ENCODE measurements at regions not wholly inside any gene's neighbourhood (a gene's known extent, or its start where the extent isn't known, plus 50 kb on each side); places are given as distances from the start of the nearest gene placed in this dataset.

GRCh38 chr4:156710365-156711192 lies 261.0 kb downstream of the PDGFC start:
- CTCF ChIA-PET: no interaction called here

GRCh38 chr4:156705311-156705710 lies 266.3 kb downstream of the PDGFC start:
- H3K4me3 Mint-ChIP-seq: no peak overlapping the region
- CTCF ChIA-PET: no interaction called here
- DNase-seq: no peak
- H3K27me3 ChIP-seq (ENCODE audit: insufficient read depth, low read length, poor library complexity, severe bottlenecking): no peaks in the 10 kb centered on the region
- no peaks in the 10 kb centered on the region for H3K4me1 Mint-ChIP-seq
- peaks cover 0 to 11% (median 2%) of the 10 kb centered on the region in 5 donors for H3K9me3 Mint-ChIP-seq
- POLR2A ChIA-PET: no interaction called here
- H3K27ac ChIP-seq (ENCODE audit: low read depth, low read length): no peak overlapping the region
- no peak overlapping the region for H3K4me3 ChIP-seq (ENCODE audit: low read length)
- no peaks in the 10 kb centered on the region for H3K27me3 Mint-ChIP-seq
- no peaks in the 10 kb centered on the region for H3K4me1 ChIP-seq (ENCODE audit: insufficient read depth, low read length)
- no peaks in the 10 kb centered on the region for H3K9me3 ChIP-seq (ENCODE audit: low read length)
- H3K27ac Mint-ChIP-seq: no peak overlapping the region
- H3K36me3 Mint-ChIP-seq: no peaks in the 10 kb centered on the region
- no peaks in the 10 kb centered on the region for H3K36me3 ChIP-seq (ENCODE audit: insufficient read depth, low read length)

More at GRCh38 chr4:156710365-156711192, 261.0 kb downstream of the PDGFC start:
- no peaks in the 10 kb centered on the region for H3K9me3 ChIP-seq (ENCODE audit: low read length)
- Mint-ChIP-seq H3K27ac (no peak overlapping the region), H3K4me3 (no peak overlapping the region), H3K9me3 (peaks cover 0 to 12% (median 7%) of the 10 kb centered on the region in 5 donors), H3K36me3 (no peaks in the 10 kb centered on the region), H3K27me3 (no peaks in the 10 kb centered on the region), H3K4me1 (no peaks in the 10 kb centered on the region)
- no peaks in the 10 kb centered on the region for H3K36me3 ChIP-seq (ENCODE audit: insufficient read depth, low read length)
- H3K4me3 ChIP-seq (ENCODE audit: low read length): no peak overlapping the region
- no peaks in the 10 kb centered on the region for H3K4me1 ChIP-seq (ENCODE audit: insufficient read depth, low read length)
- POLR2A ChIA-PET: no interaction called here
- H3K27ac ChIP-seq (ENCODE audit: low read depth, low read length): no peak overlapping the region
- DNase-seq: no peak
- no peaks in the 10 kb centered on the region for H3K27me3 ChIP-seq (ENCODE audit: insufficient read depth, low read length, poor library complexity, severe bottlenecking)

- Histone ChIP-seq H3K27ac (ENCODE audit: low read depth, low read length) (no peak overlapping the region), H3K9me3 (ENCODE audit: low read length) (no peaks in the 10 kb centered on the region), H3K36me3 (ENCODE audit: insufficient read depth, low read length) (no peaks in the 10 kb centered on the region), H3K4me3 (ENCODE audit: low read length) (no peak overlapping the region), H3K4me1 (ENCODE audit: insufficient read depth, low read length) (no peaks in the 10 kb centered on the region), H3K27me3 (ENCODE audit: insufficient read depth, low read length, poor library complexity, severe bottlenecking) (no peaks in the 10 kb centered on the region)
- no peak for DNase-seq
- no peaks in the 10 kb centered on the region for H3K36me3 Mint-ChIP-seq
- no peak overlapping the region for H3K4me3 Mint-ChIP-seq
- H3K4me1 Mint-ChIP-seq: no peaks in the 10 kb centered on the region
- H3K27me3 Mint-ChIP-seq: no peaks in the 10 kb centered on the region
- POLR2A ChIA-PET: no interaction called here
- H3K27ac Mint-ChIP-seq: no peak overlapping the region
- peaks cover 0 to 13% (median 2%) of the 10 kb centered on the region in 5 donors for H3K9me3 Mint-ChIP-seq
- CTCF ChIA-PET: no interaction called here
Measured at GRCh38 chr4:156695163-156695562, 276.4 kb downstream of the PDGFC start.

GRCh38 chr4:156694413-156694812 lies 277.2 kb downstream of the PDGFC start:
- H3K9me3 ChIP-seq (ENCODE audit: low read length): no peaks in the 10 kb centered on the region
- Mint-ChIP-seq H3K9me3 (peaks cover 0 to 16% (median 2%) of the 10 kb centered on the region in 5 donors), H3K4me1 (no peaks in the 10 kb centered on the region), H3K36me3 (no peaks in the 10 kb centered on the region), H3K4me3 (no peak overlapping the region), H3K27me3 (no peaks in the 10 kb centered on the region), H3K27ac (no peak overlapping the region)
- ChIA-PET CTCF (no interaction called here), POLR2A (no interaction called here)
- H3K4me3 ChIP-seq (ENCODE audit: low read length): no peak overlapping the region
- no peaks in the 10 kb centered on the region for H3K36me3 ChIP-seq (ENCODE audit: insufficient read depth, low read length)
- H3K4me1 ChIP-seq (ENCODE audit: insufficient read depth, low read length): no peaks in the 10 kb centered on the region
- H3K27me3 ChIP-seq (ENCODE audit: insufficient read depth, low read length, poor library complexity, severe bottlenecking): no peaks in the 10 kb centered on the region
- DNase-seq: no peak
- no peak overlapping the region for H3K27ac ChIP-seq (ENCODE audit: low read depth, low read length)

GRCh38 chr4:156693557-156693956 lies 278.0 kb downstream of the PDGFC start:
- CTCF ChIA-PET: no interaction called here
- Mint-ChIP-seq H3K4me3 (no peak overlapping the region), H3K36me3 (no peaks in the 10 kb centered on the region)

GRCh38 chr4:156692016-156692415 lies 279.6 kb downstream of the PDGFC start:
- Mint-ChIP-seq H3K4me1 (no peaks in the 10 kb centered on the region), H3K36me3 (no peaks in the 10 kb centered on the region), H3K9me3 (peaks cover 0 to 19% (median 2%) of the 10 kb centered on the region in 5 donors), H3K4me3 (no peak overlapping the region), H3K27me3 (no peaks in the 10 kb centered on the region), H3K27ac (no peak overlapping the region)
- Histone ChIP-seq H3K4me1 (ENCODE audit: insufficient read depth, low read length) (no peaks in the 10 kb centered on the region), H3K27me3 (ENCODE audit: insufficient read depth, low read length, poor library complexity, severe bottlenecking) (no peaks in the 10 kb centered on the region), H3K36me3 (ENCODE audit: insufficient read depth, low read length) (no peaks in the 10 kb centered on the region), H3K9me3 (ENCODE audit: low read length) (no peaks in the 10 kb centered on the region), H3K27ac (ENCODE audit: low read depth, low read length) (no peak overlapping the region), H3K4me3 (ENCODE audit: low read length) (no peak overlapping the region)
- ChIA-PET CTCF (no interaction called here), POLR2A (no interaction called here)
- no peak for DNase-seq

More at GRCh38 chr4:156693557-156693956, 278.0 kb downstream of the PDGFC start:
- no peak overlapping the region for H3K4me3 ChIP-seq (ENCODE audit: low read length)
- H3K9me3 Mint-ChIP-seq: peaks cover 0 to 19% (median 2%) of the 10 kb centered on the region in 5 donors
- H3K27me3 Mint-ChIP-seq: no peaks in the 10 kb centered on the region
- no peaks in the 10 kb centered on the region for H3K27me3 ChIP-seq (ENCODE audit: insufficient read depth, low read length, poor library complexity, severe bottlenecking)
- no peaks in the 10 kb centered on the region for H3K36me3 ChIP-seq (ENCODE audit: insufficient read depth, low read length)
- no peak overlapping the region for H3K27ac Mint-ChIP-seq
- DNase-seq: no peak
- POLR2A ChIA-PET: no interaction called here
- no peaks in the 10 kb centered on the region for H3K4me1 Mint-ChIP-seq
- H3K9me3 ChIP-seq (ENCODE audit: low read length): no peaks in the 10 kb centered on the region
- H3K27ac ChIP-seq (ENCODE audit: low read depth, low read length): no peak overlapping the region
- H3K4me1 ChIP-seq (ENCODE audit: insufficient read depth, low read length): no peaks in the 10 kb centered on the region

- no peak overlapping the region for H3K4me3 Mint-ChIP-seq
- Histone ChIP-seq H3K27ac (ENCODE audit: low read depth, low read length) (no peak overlapping the region), H3K36me3 (ENCODE audit: insufficient read depth, low read length) (no peaks in the 10 kb centered on the region), H3K27me3 (ENCODE audit: insufficient read depth, low read length, poor library complexity, severe bottlenecking) (no peaks in the 10 kb centered on the region), H3K4me3 (ENCODE audit: low read length) (no peak overlapping the region), H3K9me3 (ENCODE audit: low read length) (no peaks in the 10 kb centered on the region), H3K4me1 (ENCODE audit: insufficient read depth, low read length) (no peaks in the 10 kb centered on the region)
- no peaks in the 10 kb centered on the region for H3K27me3 Mint-ChIP-seq
- no peak overlapping the region for H3K27ac Mint-ChIP-seq
- ChIA-PET CTCF (no interaction called here), POLR2A (no interaction called here)
- H3K4me1 Mint-ChIP-seq: no peaks in the 10 kb centered on the region
- H3K9me3 Mint-ChIP-seq: peaks cover 0 to 15% (median 2%) of the 10 kb centered on the region in 5 donors
- H3K36me3 Mint-ChIP-seq: no peaks in the 10 kb centered on the region
- no peak for DNase-seq
Measured at GRCh38 chr4:156690572-156690971, 281.0 kb downstream of the PDGFC start.

GRCh38 chr4:156686120-156686519 lies 285.5 kb downstream of the PDGFC start:
- H3K36me3 ChIP-seq (ENCODE audit: insufficient read depth, low read length): no peaks in the 10 kb centered on the region
- Mint-ChIP-seq H3K4me1 (no peaks in the 10 kb centered on the region), H3K9me3 (peaks cover 0 to 12% (median 5%) of the 10 kb centered on the region in 5 donors), H3K27me3 (no peaks in the 10 kb centered on the region), H3K27ac (no peak overlapping the region), H3K4me3 (no peak overlapping the region), H3K36me3 (no peaks in the 10 kb centered on the region)
- H3K4me3 ChIP-seq (ENCODE audit: low read length): no peak overlapping the region
- no peaks in the 10 kb centered on the region for H3K27me3 ChIP-seq (ENCODE audit: insufficient read depth, low read length, poor library complexity, severe bottlenecking)
- ChIA-PET CTCF (no interaction called here), POLR2A (no interaction called here)
- no peak for DNase-seq
- no peaks in the 10 kb centered on the region for H3K9me3 ChIP-seq (ENCODE audit: low read length)
- no peaks in the 10 kb centered on the region for H3K4me1 ChIP-seq (ENCODE audit: insufficient read depth, low read length)
- H3K27ac ChIP-seq (ENCODE audit: low read depth, low read length): no peak overlapping the region

All from CD8-positive, alpha-beta memory T cell (primary cell).